ENCODE measurements at regions not wholly inside any gene's neighbourhood (a gene's known extent, or its start where the extent isn't known, plus 50 kb on each side); places are given as distances from the start of the nearest gene placed in this dataset.

DNA sequence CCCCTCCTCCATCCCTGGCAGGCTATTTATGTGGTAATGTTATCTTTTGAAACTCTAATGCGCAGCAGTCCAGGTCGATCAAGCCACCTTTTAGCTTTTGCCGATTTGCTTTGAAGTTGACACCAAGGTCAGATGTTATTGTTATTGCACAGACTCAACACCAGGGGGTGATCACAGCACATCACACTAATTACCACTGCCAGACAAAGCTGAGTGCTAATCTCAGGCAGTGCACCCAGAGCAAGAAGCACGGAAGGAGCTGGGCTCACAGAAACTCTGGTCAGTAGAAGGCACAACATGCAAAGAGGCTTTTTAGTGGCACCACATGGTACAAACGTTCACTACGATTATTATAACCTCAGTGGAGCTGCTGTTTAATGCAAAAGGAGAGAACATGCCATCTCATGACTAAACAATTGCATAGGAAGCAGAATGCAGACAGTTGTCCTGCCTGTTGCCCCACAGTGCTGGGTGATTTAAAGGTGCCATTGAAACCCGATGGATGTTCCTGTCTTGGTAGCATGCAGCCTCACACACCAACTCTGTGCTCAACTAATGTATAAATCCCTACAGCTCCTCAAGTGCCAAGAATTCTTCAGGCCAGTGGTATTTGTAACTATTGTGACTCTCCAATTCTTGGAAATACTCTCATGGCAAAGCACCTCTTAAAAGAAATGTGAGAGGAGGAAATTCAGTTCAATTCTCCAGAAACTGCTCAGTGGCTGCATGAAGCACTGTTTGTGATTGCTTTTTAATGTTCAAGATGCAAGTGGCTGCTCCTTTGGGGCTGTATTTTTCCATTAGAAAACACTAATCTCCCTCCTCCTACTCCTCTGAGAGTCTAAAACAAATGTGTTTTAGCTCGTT lies 353.9 kb upstream of the DDI1 start:
- Histone ChIP-seq H3K27ac (ENCODE audit: low read depth, low read length) (peak overlapping the region; percentile 20), H3K79me2 (ENCODE audit: insufficient read depth, low read length) (no peaks in the 10 kb centered on the region), H3K36me3 (ENCODE audit: insufficient read depth, low read length) (no peaks in the 10 kb centered on the region), H3K4me3 (ENCODE audit: insufficient read depth, low read length) (peak overlapping the region; percentile 10), H3K9me3 (ENCODE audit: low read depth, low read length) (no peaks in the 10 kb centered on the region), H3K4me2 (ENCODE audit: insufficient read depth, low read length) (peak overlapping the region; percentile 67), H4K20me1 (ENCODE audit: insufficient read depth, low read length) (no peaks in the 10 kb centered on the region), H3K27me3 (ENCODE audit: insufficient read depth, low read length) (no peaks in the 10 kb centered on the region), H2AFZ (ENCODE audit: low read length) (peak overlapping the region; percentile 59), H3K4me1 (ENCODE audit: insufficient read depth, low read length) (peaks cover 17% of the 10 kb centered on the region)
- TF ChIP-seq, protein P1, sequence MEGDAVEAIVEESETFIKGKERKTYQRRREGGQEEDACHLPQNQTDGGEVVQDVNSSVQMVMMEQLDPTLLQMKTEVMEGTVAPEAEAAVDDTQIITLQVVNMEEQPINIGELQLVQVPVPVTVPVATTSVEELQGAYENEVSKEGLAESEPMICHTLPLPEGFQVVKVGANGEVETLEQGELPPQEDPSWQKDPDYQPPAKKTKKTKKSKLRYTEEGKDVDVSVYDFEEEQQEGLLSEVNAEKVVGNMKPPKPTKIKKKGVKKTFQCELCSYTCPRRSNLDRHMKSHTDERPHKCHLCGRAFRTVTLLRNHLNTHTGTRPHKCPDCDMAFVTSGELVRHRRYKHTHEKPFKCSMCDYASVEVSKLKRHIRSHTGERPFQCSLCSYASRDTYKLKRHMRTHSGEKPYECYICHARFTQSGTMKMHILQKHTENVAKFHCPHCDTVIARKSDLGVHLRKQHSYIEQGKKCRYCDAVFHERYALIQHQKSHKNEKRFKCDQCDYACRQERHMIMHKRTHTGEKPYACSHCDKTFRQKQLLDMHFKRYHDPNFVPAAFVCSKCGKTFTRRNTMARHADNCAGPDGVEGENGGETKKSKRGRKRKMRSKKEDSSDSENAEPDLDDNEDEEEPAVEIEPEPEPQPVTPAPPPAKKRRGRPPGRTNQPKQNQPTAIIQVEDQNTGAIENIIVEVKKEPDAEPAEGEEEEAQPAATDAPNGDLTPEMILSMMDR (IDR thresholded peaks at IDR 0.05; ENCODE audit: extremely low read depth, low read depth, low read length), result peak; percentile 93
- peak; percentile 73 for DNase-seq (ENCODE audit: insufficient read length, low spot score, missing footprints)

DNA sequence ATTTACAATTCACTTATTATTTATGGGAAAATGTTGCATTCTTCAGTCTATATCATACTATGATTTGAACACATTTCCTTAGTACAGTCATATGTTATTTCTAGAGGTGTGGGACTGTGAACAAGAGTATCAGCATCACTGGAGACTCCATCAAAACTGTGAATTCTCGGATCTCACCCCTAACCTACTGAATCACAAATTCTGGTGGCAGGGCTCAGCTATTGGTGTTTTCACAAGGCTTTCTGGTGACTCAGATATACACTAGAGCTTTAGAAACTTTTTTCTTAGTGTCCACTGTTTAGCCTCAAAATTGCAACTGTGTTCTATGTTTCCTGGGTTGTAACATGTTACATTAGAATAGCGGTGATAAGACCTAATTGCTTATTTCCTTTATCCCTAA lies 352.9 kb upstream of the DDI1 start:
- no peak overlapping the region for H3K4me2 ChIP-seq (ENCODE audit: insufficient read depth, low read length)
- DNase-seq (ENCODE audit: insufficient read length, low spot score, missing footprints), result no peak
- no peaks in the 10 kb centered on the region for H3K36me3 ChIP-seq (ENCODE audit: insufficient read depth, low read length)
- H3K4me3 ChIP-seq (ENCODE audit: insufficient read depth, low read length), result no peak overlapping the region
- no peaks in the 10 kb centered on the region for H3K9me3 ChIP-seq (ENCODE audit: low read depth, low read length)
- H3K4me1 ChIP-seq (ENCODE audit: insufficient read depth, low read length), result peaks cover 17% of the 10 kb centered on the region
- H3K27ac ChIP-seq (ENCODE audit: low read depth, low read length), result no peak overlapping the region
- TF ChIP-seq, protein P1 (IDR thresholded peaks at IDR 0.05; ENCODE audit: extremely low read depth, low read depth, low read length), result no peak
- H3K27me3 ChIP-seq (ENCODE audit: insufficient read depth, low read length), result no peaks in the 10 kb centered on the region
- H3K79me2 ChIP-seq (ENCODE audit: insufficient read depth, low read length), result no peaks in the 10 kb centered on the region
- H4K20me1 ChIP-seq (ENCODE audit: insufficient read depth, low read length), result no peaks in the 10 kb centered on the region
- no peak overlapping the region for H2AFZ ChIP-seq (ENCODE audit: low read length)

DNA sequence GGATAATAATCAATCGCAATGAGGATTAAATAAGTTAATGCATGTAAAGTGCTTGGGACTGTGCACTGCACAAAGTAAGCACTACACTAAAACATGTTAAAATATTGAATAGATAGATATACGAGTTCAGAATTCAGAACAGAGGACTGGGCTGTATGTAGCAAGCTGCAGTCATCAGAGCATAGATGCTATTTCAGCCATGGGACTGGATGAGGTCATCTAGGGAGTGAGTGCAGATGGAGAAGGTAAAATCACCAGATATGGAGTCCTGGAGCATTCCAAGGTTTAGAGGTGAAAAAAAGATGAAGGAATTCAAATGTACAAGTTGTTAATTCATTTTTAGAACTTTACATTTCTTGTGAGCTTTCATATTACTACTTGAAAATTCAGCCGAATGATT lies 347.5 kb upstream of the DDI1 start:
- Histone ChIP-seq H3K27ac (ENCODE audit: low read depth, low read length) (no peak overlapping the region), H3K9me3 (ENCODE audit: low read depth, low read length) (no peaks in the 10 kb centered on the region), H3K79me2 (ENCODE audit: insufficient read depth, low read length) (no peaks in the 10 kb centered on the region), H4K20me1 (ENCODE audit: insufficient read depth, low read length) (no peaks in the 10 kb centered on the region), H3K4me3 (ENCODE audit: insufficient read depth, low read length) (no peak overlapping the region), H3K27me3 (ENCODE audit: insufficient read depth, low read length) (no peaks in the 10 kb centered on the region), H2AFZ (ENCODE audit: low read length) (no peak overlapping the region), H3K4me2 (ENCODE audit: insufficient read depth, low read length) (no peak overlapping the region), H3K4me1 (ENCODE audit: insufficient read depth, low read length) (no peaks in the 10 kb centered on the region), H3K36me3 (ENCODE audit: insufficient read depth, low read length) (no peaks in the 10 kb centered on the region)
- TF ChIP-seq, protein P1 (IDR thresholded peaks at IDR 0.05; ENCODE audit: extremely low read depth, low read depth, low read length), result no peak
- no peak for DNase-seq (ENCODE audit: insufficient read length, low spot score, missing footprints)

DNA sequence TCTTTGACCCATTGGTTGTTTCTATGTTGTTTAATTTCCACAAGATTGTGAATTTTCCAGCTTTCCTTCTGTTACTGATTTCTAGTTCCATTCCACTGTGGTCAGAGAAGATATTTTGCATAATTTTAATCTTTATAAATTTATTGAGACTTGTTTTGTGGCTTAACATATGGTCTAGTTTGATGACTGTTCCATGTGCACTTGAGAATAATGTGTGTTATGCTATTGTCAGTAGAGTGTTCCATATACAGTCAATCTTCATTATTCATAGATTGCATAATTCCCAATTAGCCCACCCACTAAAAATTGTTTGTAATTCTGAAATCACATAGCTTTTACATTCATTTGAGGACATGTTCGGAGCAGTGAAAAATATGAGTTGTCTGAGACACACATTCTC lies 346.1 kb upstream of the DDI1 start:
- no peak overlapping the region for H2AFZ ChIP-seq (ENCODE audit: low read length)
- no peaks in the 10 kb centered on the region for H3K4me1 ChIP-seq (ENCODE audit: insufficient read depth, low read length)
- no peaks in the 10 kb centered on the region for H3K79me2 ChIP-seq (ENCODE audit: insufficient read depth, low read length)
- no peaks in the 10 kb centered on the region for H3K27me3 ChIP-seq (ENCODE audit: insufficient read depth, low read length)
- H3K9me3 ChIP-seq (ENCODE audit: low read depth, low read length), result no peaks in the 10 kb centered on the region
- H3K27ac ChIP-seq (ENCODE audit: low read depth, low read length), result no peak overlapping the region
- no peaks in the 10 kb centered on the region for H3K36me3 ChIP-seq (ENCODE audit: insufficient read depth, low read length)
- H3K4me2 ChIP-seq (ENCODE audit: insufficient read depth, low read length), result no peak overlapping the region
- DNase-seq (ENCODE audit: insufficient read length, low spot score, missing footprints), result no peak
- TF ChIP-seq, protein P1 (IDR thresholded peaks at IDR 0.05; ENCODE audit: extremely low read depth, low read depth, low read length), result no peak
- H3K4me3 ChIP-seq (ENCODE audit: insufficient read depth, low read length), result no peak overlapping the region
- no peaks in the 10 kb centered on the region for H4K20me1 ChIP-seq (ENCODE audit: insufficient read depth, low read length)
